H9 (cell line): ENCODE measurements at regions not wholly inside any gene's neighbourhood (a gene's known extent, or its start where the extent isn't known, plus 50 kb on each side); places are given as distances from the start of the nearest gene placed in this dataset.

Experiments
- DNase-seq: peaks from one replicate; pipeline ENCODE4 v3.0.0-alpha.2; 2017
- H2AFZ ChIP-seq: one replicate; pipeline ENCODE4 v1.6.1; 2013; ENCODE audit warnings: mild to moderate bottlenecking, low read length, control low read depth, moderate library complexity
- H2AK5ac ChIP-seq: 2 replicates; pipeline ENCODE4 v1.6.1; 2013; ENCODE audit warnings: low read length, control low read depth, mixed read lengths; ENCODE audit not compliant: insufficient read length
- H2BK120ac ChIP-seq: one replicate; pipeline ENCODE4 v1.6.1; 2013; ENCODE audit warnings: low read depth, mild to moderate bottlenecking, low read length, control low read depth, inconsistent platforms; ENCODE audit not compliant: poor library complexity, severe bottlenecking
- H2BK12ac ChIP-seq: 2 replicates; pipeline ENCODE4 v1.6.1; 2013; ENCODE audit warnings: low read length, control low read depth, mixed read lengths, low read depth; ENCODE audit not compliant: insufficient read length
- H2BK15ac ChIP-seq: 2 replicates; pipeline ENCODE4 v1.6.1; 2013; ENCODE audit warnings: low read depth, low read length, control low read depth
- H2BK20ac ChIP-seq: one replicate; pipeline ENCODE4 v1.6.1; 2013; ENCODE audit warnings: low read depth, mild to moderate bottlenecking, low read length, control low read depth, inconsistent platforms; ENCODE audit not compliant: poor library complexity, severe bottlenecking
- H2BK5ac ChIP-seq: 2 replicates; pipeline ENCODE4 v1.6.1; 2013; ENCODE audit warnings: low read length, control low read depth, mixed read lengths; ENCODE audit not compliant: insufficient read length
- H3K14ac ChIP-seq: 2 replicates; pipeline ENCODE4 v1.6.1; 2013; ENCODE audit warnings: low read length, control low read depth; ENCODE audit not compliant: insufficient read depth
- H3K18ac ChIP-seq: 2 replicates; pipeline ENCODE4 v1.6.1; 2013; ENCODE audit warnings: low read depth, mild to moderate bottlenecking, mixed read lengths, low read length, control low read depth; ENCODE audit not compliant: insufficient read length
- H3K23ac ChIP-seq: 2 replicates; pipeline ENCODE4 v1.6.1; 2013; ENCODE audit warnings: low read length, control low read depth, mixed read lengths, low read depth; ENCODE audit not compliant: insufficient read length
- H3K23me2 ChIP-seq: 2 replicates; pipeline ENCODE4 v1.6.1; 2013; ENCODE audit warnings: low read depth, mild to moderate bottlenecking, mixed read lengths, low read length, control low read depth; ENCODE audit not compliant: insufficient read length, poor library complexity, severe bottlenecking
- H3K27ac ChIP-seq: 2 replicates; pipeline ENCODE4 v1.5.1; 2013; ENCODE audit warnings: low read length, control low read depth, mixed read lengths, low read depth; ENCODE audit not compliant: insufficient read length
- H3K27me3 ChIP-seq: 2 replicates; pipeline ENCODE4 v1.6.1; 2013; ENCODE audit warnings: low read length, control low read depth, inconsistent platforms; ENCODE audit not compliant: insufficient read depth
- H3K4ac ChIP-seq: 2 replicates; pipeline ENCODE4 v1.6.1; 2013; ENCODE audit warnings: low read depth, mild to moderate bottlenecking, control low read depth, inconsistent platforms, low read length, moderate library complexity
- H3K4me1 ChIP-seq: 2 replicates; pipeline ENCODE4 v1.6.1; 2013; ENCODE audit warnings: low read length, control low read depth, inconsistent platforms; ENCODE audit not compliant: insufficient read depth
- H3K4me2 ChIP-seq: 2 replicates; pipeline ENCODE4 v1.6.1; 2013; ENCODE audit warnings: low read length, control low read depth, mixed read lengths; ENCODE audit not compliant: insufficient read length, insufficient read depth
- H3K56ac ChIP-seq: 2 replicates; pipeline ENCODE4 v1.6.1; 2013; ENCODE audit warnings: low read depth, mild to moderate bottlenecking, mixed read lengths, low read length, control low read depth; ENCODE audit not compliant: insufficient read length
- H3K79me1 ChIP-seq: 2 replicates; pipeline ENCODE4 v1.6.1; 2013; ENCODE audit warnings: low read depth, mild to moderate bottlenecking, moderate library complexity, low read length, control low read depth, inconsistent platforms; ENCODE audit not compliant: insufficient read depth, poor library complexity, severe bottlenecking
- H3K79me2 ChIP-seq: 2 replicates; pipeline ENCODE4 v1.6.1; 2013; ENCODE audit warnings: low read length, control low read depth, inconsistent platforms; ENCODE audit not compliant: insufficient read depth
- H3K9ac ChIP-seq: 2 replicates; pipeline ENCODE4 v1.6.1; 2013; ENCODE audit warnings: low read length, control low read depth, mixed read lengths; ENCODE audit not compliant: insufficient read length; ENCODE audit errors: extremely low read depth
- H3K9me3 ChIP-seq: one replicate; pipeline ENCODE4 v1.6.1; 2013; ENCODE audit warnings: low read depth, low read length, inconsistent platforms; ENCODE audit not compliant: control insufficient read depth
- H3T11ph ChIP-seq: one replicate; pipeline ENCODE4 v1.6.1; 2013; ENCODE audit warnings: mild to moderate bottlenecking, low read length, control low read depth, inconsistent platforms
- H4K20me1 ChIP-seq: one replicate; pipeline ENCODE4 v1.6.1; 2013; ENCODE audit not compliant: control insufficient read depth, insufficient read length, insufficient read depth
- H4K5ac ChIP-seq: 2 replicates; pipeline ENCODE4 v1.6.1; 2013; ENCODE audit warnings: low read depth, mild to moderate bottlenecking, mixed read lengths, low read length, control low read depth; ENCODE audit not compliant: insufficient read length
- H4K8ac ChIP-seq: replicated peaks from 2 replicates; pipeline ENCODE4 v1.6.1; 2013; ENCODE audit warnings: low read length, control low read depth, mixed read lengths, low read depth; ENCODE audit not compliant: insufficient read length
- H4K91ac ChIP-seq: 2 replicates; pipeline ENCODE4 v1.6.1; 2013; ENCODE audit warnings: low read depth, mild to moderate bottlenecking, moderate library complexity, mixed read lengths, low read length, control low read depth; ENCODE audit not compliant: insufficient read length
- H3K27ac Mint-ChIP-seq, 3 experiments: 2 replicates in 2 of 3; 3 replicates in 1 of 3; pipeline ENCODE4 v1.8.0; 2020 to 2021; ENCODE audit warnings: mixed read lengths in 3 of 3, mild to moderate bottlenecking in 1 of 3, moderate library complexity in 1 of 3
- H3K27me3 Mint-ChIP-seq: 2 replicates; pipeline ENCODE4 v1.8.0; 2021; ENCODE audit warnings: low read depth, mild to moderate bottlenecking, moderate library complexity, mixed read lengths
- H3K36me3 Mint-ChIP-seq, 3 experiments: 2 replicates in 2 of 3; 3 replicates in 1 of 3; pipeline ENCODE4 v1.8.0; 2020 to 2021; ENCODE audit warnings: low read depth in 3 of 3, mixed read lengths in 3 of 3; ENCODE audit not compliant: insufficient read depth in 1 of 3
- H3K4me1 Mint-ChIP-seq, 2 experiments: 2 replicates each; pipeline ENCODE4 v1.8.0; 2020; ENCODE audit warnings: mixed read lengths in 2 of 2
- H3K4me3 Mint-ChIP-seq, 2 experiments: 2 replicates in 1 of 2; 3 replicates in 1 of 2; pipeline ENCODE4 v1.8.0; 2020 to 2021; ENCODE audit warnings: mild to moderate bottlenecking in 2 of 2, mixed read lengths in 2 of 2, moderate library complexity in 1 of 2
- H3K9me3 Mint-ChIP-seq, 2 experiments: 2 replicates in 1 of 2; 3 replicates in 1 of 2; pipeline ENCODE4 v1.8.0; 2020; ENCODE audit warnings: mild to moderate bottlenecking in 2 of 2, mixed read lengths in 2 of 2, moderate library complexity in 1 of 2
- CTCF ChIP-seq: fragments of 200-600 bp; sonication (generic); conservative IDR thresholded peaks from 3 replicates; pipeline ENCODE4 v1.8.0; 2021; ENCODE audit warnings: antibody characterized with exemption, mild to moderate bottlenecking
- WGBS: extraction: QIAGEN DNeasy Blood & Tissue Kit; methylation state at CpG from one replicate; pipeline ENCODE4 v1.1.7; 2013; ENCODE audit warnings: missing lambda C conversion rate, low lambda C conversion rate, mixed read lengths; ENCODE audit not compliant: insufficient read length; ENCODE audit errors: extremely low coverage; 5-methylcytosine and 5-hydroxymethylcytosine counted together

- no peak overlapping the region for H3K4ac ChIP-seq
- no peak overlapping the region for H3K4me3 Mint-ChIP-seq
- H3K4me1 Mint-ChIP-seq = peaks cover 6% of the 10 kb centered on the region in 2 experiments; a peak in 3 of 4 replicates
- H3K36me3 Mint-ChIP-seq = no peaks in the 10 kb centered on the region
- H2BK15ac ChIP-seq = no peak overlapping the region
- H3K27me3 ChIP-seq = no peaks in the 10 kb centered on the region
- H2BK120ac ChIP-seq = no peak overlapping the region
- H3K79me2 ChIP-seq = no peaks in the 10 kb centered on the region
- H3K9me3 Mint-ChIP-seq = no peaks in the 10 kb centered on the region; a peak in 1 of 5 replicates
- no peak overlapping the region for H4K8ac ChIP-seq
- H3K56ac ChIP-seq = no peak overlapping the region
- H4K5ac ChIP-seq = no peak overlapping the region
- H3K9me3 ChIP-seq = no peaks in the 10 kb centered on the region
- H4K20me1 ChIP-seq = no peaks in the 10 kb centered on the region
- DNase-seq = no peak
- H4K91ac ChIP-seq = no peak overlapping the region
- no peak overlapping the region for H2AFZ ChIP-seq
- no peak overlapping the region for H3K27ac ChIP-seq
- no peak overlapping the region for H3T11ph ChIP-seq
- H3K14ac ChIP-seq = no peak overlapping the region
- no peak overlapping the region for H3K4me2 ChIP-seq
- no peaks in the 10 kb centered on the region for H3K27me3 Mint-ChIP-seq
- H3K79me1 ChIP-seq = no peaks in the 10 kb centered on the region
- H3K18ac ChIP-seq = no peak overlapping the region
- no peak overlapping the region for H3K27ac Mint-ChIP-seq
- no peak overlapping the region for H3K23ac ChIP-seq
- no peak overlapping the region for H2BK5ac ChIP-seq
- H3K4me1 ChIP-seq = no peaks in the 10 kb centered on the region
- no peak overlapping the region for H3K9ac ChIP-seq
- H2BK20ac ChIP-seq = no peak overlapping the region
- no CpG with 5 or more reads among the region's 4 CpGs for WGBS
- H2AK5ac ChIP-seq = no peak overlapping the region
- TF ChIP-seq CTCF = no peak
- no peak overlapping the region for H2BK12ac ChIP-seq
- no peaks in the 10 kb centered on the region for H3K23me2 ChIP-seq
These were observed 658.9 kb upstream of the SYT4 start for GRCh38 chr18:43936176-43936575.
